GM21529 (cell line): ENCODE measurements at regions not wholly inside any gene's neighbourhood (a gene's known extent, or its start where the extent isn't known, plus 50 kb on each side); places are given as distances from the start of the nearest gene placed in this dataset.

Experiments
- ATAC-seq: cut with Tn5 transposase; IDR thresholded peaks from one replicate; pipeline ENCODE4 v1.9.1; 2021; ENCODE audit not compliant: unreplicated experiment

DNA sequence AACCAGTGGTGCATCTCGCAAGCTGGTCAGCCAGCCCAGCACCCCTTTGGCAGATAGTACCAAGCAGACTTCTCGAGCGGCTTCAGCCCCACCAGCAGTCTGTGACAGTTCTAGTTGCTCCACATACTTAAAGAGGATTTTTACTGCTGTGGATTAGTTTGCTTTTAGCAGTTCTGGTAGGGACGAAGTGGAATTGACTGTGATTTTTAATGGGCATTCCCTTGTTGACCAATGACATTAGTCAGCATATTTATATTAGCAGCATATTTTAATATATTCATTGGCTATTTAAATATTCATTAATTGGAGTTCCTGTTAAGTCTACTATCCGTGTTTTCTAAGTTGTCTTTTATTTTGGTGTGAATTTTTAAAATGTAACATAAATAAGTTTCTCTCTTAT is 500.9 kb upstream of the FAT1 start:
- ATAC-seq = no peak

DNA sequence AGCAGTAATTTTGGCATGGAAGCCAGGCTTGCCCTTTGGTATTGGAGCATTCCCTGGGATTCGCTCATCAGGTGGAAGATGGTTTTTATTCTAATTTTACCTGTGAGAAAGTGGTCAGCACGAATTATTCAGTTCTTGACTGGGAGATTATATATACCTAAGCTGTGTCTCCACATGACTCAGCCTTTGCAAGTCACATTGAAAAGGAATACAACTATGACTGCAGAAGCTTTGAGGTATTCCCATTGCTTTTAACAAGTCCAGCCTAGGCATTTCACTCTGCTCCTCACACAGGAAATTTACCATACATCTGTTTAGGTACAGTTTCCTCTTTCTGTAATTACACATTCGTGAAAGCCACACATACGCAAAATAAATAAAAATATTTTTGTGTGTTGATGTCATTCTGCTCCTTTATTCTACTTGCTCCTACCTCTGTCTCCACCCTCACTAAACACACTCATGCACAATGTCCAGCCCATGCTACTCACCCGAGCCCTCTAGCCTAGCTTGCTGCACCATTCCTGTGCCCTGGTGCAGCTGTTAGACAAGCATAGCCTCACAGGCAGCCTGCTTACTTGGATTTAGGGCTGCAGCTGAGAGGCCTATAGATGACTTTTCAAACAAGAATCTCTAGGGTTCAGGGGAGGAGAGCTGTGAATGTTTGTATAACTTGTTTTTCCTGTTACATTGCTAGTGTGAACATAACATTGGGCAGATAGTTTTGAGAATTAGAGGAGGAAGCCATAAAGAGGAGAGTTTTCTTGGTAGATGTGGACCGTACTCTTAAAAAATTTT is 504.4 kb upstream of the FAT1 start:
- no peak for ATAC-seq

- no peak for ATAC-seq
Observed at GRCh38 chr4:187232196-187232595, 508.5 kb upstream of the FAT1 start.

- no peak for ATAC-seq
Observed at GRCh38 chr4:187232796-187233195, 509.1 kb upstream of the FAT1 start.

DNA sequence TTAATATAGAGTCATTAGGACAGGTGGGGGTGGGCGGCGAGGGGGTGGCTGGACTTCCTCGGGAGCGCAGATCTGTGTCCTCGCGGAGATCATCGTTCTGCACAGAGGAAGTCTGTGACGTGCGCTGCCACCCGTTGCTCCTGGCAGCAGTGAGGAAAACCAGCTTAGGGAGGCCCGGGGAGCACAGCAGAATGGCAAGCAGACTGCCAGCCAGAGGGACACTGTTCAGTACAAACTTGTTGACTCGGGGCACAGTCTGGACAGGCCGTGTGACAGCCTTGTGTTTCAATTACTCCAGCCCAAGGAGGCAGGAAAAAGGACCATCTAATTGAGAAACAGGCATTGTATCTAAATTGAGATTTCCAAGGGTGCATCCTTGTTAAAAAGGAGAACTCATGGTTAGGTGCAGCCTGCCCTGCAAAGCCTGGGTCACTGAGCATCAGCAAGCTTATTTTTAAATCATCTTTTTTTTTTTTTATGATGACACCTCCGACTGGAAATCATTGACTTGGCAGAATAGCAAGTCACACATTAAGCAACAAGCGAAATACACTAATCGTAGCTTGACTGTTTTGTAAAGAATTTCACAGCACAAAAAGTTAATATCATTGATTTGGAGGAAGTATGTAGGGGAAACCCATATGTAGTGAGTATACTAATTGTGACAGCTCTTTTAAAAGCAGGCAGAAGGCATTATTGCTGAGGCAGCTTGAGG is 512.0 kb upstream of the FAT1 start:
- no peak for ATAC-seq

DNA sequence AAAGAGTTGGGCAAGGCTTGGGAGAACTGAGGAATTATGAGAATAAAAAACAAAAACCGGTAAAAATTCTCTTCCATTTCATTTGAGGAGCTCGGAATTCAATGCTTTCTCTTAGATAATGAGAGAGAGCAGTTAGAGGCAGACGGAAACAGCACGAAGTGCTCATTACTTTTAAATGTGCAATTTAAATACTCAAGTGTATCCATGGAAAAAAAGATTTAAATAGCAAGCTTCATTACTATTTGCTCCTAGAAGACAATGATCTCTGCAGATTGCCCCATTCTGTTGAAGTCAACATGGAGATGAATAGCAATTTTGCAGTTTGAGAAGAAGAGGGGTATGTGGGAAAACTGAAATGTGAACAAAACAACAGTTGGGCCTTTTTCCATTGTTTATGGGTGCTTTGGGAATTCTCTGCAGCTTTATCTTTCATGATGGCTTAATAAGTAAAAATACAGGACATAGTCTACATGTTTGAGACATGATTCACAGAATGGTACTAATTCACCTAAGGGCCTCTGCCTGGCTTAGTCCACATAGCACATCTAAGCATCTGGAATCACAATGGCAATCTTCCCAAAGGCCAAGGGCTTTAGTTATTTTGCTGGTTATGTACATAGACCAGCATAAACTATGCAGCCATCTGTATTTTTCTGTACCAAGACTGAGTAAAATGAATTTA is 512.7 kb upstream of the FAT1 start:
- ATAC-seq = no peak

DNA sequence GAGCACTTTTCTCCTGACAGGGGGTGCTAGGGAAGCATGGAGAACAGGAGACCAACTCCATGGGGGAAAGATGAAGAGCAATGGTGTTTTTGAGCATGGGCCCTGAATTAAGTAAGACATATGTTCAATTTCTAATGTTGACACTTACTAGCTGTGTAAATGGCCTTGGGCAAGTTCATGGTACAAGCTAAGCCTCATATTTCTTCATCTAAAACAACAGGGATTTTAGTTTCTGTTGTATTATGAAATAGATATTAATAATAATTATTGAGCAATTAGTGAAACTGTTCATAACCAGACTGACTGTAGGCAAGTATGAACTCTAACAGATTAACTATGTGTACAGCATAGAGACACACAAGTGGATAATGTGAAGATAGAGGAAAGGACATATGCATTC is 515.0 kb upstream of the FAT1 start:
- no peak for ATAC-seq

DNA sequence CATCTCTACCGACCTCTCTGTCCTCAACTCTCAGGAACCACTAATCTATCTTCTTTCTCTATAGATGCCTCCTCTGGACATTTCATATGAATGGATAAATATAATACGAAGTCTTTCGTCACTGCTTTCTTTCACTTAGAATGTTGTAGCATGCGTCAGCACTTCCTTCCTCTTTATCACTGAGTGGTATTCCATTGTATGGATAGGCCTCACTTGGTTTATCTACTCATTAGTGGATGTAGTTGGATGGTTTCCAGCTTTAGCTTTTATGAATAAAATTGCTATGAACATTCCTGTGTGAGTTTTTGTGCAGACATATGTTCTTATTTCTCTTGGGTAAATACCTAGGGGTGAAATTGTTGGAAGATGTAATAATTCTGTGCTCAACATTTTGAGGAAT is 528.2 kb upstream of the FAT1 start:
- ATAC-seq = no peak

- ATAC-seq = no peak
Observed at GRCh38 chr4:187256897-187257296, 533.2 kb upstream of the FAT1 start.

- no peak for ATAC-seq
Observed at GRCh38 chr4:187258651-187259401, 535.2 kb upstream of the FAT1 start.

DNA sequence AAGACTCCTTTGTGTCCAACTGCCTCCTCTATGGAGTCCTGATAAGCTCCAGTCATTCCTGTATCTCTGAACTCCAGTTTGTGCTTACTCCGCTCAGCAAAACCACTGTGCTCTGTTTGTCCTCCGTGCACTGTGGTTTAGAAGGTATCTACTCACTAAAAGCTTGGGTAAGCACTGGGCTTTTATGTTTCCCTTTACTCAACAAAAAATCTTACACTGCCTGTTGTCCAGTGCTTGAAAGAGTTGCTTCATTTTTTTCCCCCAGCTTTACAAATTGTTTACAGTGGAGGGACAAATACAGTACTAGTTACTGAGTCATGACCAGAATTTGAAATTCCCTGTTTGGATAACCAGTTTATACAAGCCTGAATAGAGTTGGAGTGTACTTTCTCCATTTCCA is 545.3 kb upstream of the FAT1 start:
- ATAC-seq = no peak

GRCh38 chr4:187270154-187270553 is 546.5 kb upstream of the FAT1 start:
- ATAC-seq = no peak

- ATAC-seq = no peak
Observed at GRCh38 chr4:187271848-187272247, 548.2 kb upstream of the FAT1 start.

DNA sequence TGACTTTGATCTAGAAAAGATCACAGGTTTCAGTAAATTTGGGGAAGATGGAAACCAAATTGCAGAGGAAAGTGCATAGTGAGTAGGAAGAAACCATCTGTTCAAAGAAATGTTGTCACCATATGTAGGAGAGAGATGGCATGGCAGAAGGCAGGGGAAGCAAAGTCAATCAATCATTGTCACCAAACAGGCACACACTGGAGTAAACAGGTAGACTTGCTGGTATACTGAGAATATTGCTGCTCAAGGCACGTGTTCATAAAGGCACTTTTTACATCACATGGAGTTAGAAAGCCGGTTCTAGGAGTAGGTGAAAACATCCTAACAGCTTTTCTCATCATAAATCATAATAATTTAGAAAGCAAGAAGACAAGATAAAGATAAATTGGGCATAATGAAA is 550.5 kb upstream of the FAT1 start:
- ATAC-seq = no peak

GRCh38 chr4:187276736-187277408 is 553.2 kb upstream of the FAT1 start:
- ATAC-seq = no peak

- ATAC-seq = no peak
Observed at GRCh38 chr4:187283201-187283955, 559.7 kb upstream of the FAT1 start.

DNA sequence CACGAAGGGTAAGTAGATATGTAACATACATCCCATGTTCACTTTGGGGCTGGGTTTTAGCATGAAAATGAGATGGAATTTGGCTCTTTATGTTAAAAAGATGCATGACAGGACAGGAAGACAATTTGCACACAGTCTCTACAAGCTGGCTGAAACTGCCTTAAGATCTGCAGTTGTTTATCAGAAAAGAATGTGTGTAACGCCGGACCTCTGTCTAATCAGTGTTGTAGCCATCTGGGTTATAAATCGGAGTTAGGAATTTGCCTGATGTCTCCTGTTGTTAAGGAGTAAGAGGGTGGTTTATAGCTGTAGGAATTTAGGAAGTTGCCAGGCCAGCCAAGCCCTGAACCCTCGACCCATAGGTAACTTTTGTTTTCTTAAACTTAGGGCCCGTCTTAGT is 562.9 kb upstream of the FAT1 start:
- ATAC-seq = no peak

GRCh38 chr4:187289371-187289770 is 565.7 kb upstream of the FAT1 start:
- ATAC-seq = no peak

DNA sequence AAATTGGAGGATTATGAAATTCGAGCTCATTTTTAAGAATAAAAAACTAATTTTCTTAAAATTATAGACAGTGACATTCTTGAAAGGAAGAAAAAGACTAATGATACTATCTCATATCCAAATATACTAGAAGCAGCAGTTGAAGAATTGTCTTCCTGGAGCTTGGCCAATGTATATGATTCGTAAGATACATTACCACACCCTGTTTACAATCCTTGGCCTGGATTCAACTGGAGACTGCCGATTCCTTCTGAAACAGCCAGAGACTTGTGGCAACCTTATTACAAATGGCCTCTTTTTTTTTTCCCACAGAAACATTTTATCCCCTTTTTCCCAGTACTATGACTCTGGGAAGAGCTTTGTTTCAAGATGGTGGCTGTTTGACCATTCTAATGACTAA is 571.2 kb upstream of the FAT1 start:
- ATAC-seq = no peak

DNA sequence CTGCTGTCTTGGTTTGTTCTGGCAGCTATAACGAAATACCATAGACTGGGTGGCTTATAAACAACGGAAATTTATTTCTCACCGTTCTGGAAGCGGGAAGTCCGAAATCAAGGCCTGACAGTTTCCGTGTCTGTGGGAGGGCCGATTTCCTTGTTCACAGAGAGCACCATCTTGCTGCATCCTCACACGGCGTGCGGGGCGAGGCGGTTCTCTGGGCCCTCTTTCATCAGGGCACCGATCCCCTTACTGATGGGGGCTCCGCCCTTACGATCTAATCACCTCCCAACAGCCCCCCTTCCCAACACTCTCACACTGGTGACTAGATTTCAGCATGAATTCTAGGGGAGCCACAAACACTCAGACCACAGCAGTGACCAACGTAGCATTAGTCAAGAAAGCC is 578.3 kb upstream of the FAT1 start:
- ATAC-seq = no peak
